ENCODE measurements at regions not wholly inside any gene's neighbourhood (a gene's known extent, or its start where the extent isn't known, plus 50 kb on each side); places are given as distances from the start of the nearest gene placed in this dataset.

- no peak for DNase-seq
Observed at GRCh38 chr18:45274026-45274425, 341.2 kb upstream of the SLC14A2 start.

DNA sequence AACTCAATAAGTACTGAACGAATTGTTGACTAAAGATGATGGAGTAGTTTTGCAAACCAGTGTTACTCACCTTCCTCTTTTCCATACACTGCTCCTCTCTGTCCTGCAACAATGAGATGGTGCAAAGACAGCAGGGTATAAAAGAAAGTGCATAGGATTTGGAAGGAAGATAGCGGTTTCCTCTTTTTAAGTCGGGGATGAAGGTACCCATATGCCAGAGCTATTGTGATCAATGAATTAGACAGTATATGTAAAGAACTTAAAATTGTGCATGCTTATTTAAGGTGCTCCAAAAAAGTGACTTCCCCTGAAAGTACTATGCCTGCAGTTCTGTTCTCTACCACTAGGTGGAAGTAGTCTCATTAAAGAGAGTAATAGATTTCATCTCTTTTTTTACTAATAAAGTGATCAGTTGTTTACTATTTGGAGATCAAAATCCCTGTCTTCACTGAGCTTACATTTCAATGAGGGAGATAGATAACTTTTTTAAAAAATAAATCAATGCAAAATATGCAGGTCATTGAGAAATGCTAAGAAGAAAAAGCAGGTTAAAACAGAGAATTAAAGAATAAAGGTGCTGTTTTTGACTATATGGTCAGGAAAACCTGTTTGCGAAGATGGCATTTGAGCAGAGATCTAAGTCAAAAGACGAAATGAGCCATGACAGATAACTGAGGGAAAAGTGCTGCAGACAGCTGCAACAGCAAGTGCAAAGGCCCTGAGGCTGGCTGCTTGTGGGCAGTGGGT, 339.7 kb upstream of the SLC14A2 start:
- DNase-seq: no peak

DNA sequence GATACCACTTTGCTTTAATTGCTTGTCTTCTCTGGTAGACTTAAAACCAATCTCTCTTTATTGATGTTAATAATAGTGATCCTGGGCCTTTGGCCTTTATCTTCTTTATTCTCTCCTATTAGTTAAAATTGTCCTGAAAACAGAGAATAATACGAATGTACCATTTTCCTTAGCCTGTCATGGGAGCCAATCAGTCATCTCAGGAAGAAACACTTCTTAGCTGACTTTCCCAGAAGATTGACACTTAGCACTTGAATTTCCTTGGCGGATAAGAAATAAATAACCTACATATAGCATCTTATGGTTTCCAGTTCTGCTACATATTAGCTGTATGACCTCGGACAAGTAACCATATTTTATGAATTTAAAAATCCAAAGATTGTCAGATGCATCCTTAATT, 338.4 kb upstream of the SLC14A2 start:
- no peak for DNase-seq

DNA sequence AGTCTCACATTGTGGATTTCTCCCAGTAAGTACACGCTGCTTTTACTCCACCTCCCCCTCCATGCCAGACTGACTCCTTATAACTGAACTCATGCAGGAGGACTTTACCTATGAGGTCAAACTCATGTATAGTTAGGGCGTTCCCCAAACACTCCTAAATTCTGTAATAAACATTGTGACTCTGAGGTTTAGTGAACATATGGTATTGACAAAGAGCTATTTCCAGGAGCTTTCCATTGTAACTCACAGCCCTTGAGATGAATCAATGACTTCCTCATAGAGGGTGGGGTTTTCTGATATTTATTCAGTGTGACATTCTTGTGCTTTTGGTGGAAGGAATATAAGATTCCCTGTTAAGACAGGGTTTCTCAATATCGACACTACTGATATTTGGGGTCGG, 337.4 kb upstream of the SLC14A2 start:
- DNase-seq: no peak

GRCh38 chr18:45280481-45281276, 334.6 kb upstream of the SLC14A2 start:
- DNase-seq: no peak

DNA sequence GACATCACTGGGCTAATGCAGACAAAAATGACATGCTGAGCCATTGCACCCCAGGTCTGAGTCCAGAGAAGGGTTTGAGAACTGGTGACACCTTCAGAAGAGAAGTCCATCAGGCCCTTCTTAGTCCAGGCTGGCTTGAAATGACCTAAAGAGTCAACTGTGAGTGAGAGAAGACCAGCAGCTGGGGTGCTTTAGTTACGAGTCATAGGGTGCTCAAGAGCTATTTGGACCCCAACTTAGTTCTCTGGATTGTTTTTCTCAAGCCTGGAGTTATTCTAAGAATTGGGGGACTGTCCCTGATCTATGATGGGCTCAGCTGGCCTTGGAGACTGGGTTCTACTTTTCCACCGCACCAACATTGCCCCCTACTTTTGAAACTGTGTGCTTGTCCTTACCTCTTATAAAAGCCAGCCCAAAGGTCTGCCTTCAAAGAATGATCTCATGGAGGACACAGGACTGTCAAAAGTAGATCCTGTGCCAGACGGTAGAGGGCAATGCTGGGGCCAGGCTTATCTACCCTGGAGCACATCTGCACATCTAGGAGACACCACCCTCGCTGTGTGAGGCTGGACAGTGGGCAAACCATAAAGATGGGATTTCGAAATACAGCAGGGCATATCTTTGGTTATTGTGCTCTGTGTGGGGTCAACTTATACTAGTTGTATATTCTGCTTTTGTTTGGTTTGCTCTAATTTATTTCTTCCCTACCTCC, 333.0 kb upstream of the SLC14A2 start:
- DNase-seq: no peak

GRCh38 chr18:45284174-45284573, 331.1 kb upstream of the SLC14A2 start:
- DNase-seq: no peak

DNA sequence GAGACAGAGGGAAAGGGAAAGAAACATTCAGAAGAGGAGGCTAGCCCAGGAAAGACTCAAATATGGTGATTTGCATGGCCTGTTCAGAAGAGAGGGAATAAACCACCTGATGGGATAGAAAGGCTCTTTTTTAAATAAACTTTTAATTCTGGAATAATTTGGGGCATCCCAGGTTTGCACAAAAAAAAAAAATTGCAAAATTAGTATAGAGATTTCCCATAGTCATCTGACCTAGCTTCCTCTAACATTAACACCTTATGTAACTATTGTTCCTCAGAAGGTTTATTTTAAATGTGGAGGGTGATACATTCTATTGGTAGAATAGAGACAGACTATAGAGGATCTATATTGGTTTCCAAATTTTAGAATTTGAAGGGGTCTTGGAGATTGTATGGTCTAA, 330.4 kb upstream of the SLC14A2 start:
- DNase-seq: no peak

DNA sequence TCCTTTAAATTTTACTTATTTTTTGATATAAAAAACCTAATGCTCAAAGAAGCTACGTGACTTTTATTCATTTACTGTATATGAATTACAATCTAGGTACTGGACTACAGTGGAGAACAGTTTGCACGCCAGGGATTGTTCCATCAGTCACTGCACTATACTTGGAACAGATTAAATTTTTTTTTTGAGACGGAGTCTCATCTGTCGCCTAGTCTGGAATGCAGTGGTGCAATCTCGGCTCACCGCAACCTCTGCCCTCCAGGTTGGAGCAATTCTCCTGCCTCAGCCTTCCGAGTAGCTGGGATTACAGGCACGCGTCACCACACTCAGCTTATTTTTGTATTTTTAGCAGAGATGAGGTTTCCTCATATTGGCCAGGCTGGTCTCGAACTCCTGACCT, 330.0 kb upstream of the SLC14A2 start:
- no peak for DNase-seq

GRCh38 chr18:45286431-45286830, 328.8 kb upstream of the SLC14A2 start:
- DNase-seq: no peak

GRCh38 chr18:45287531-45287930, 327.7 kb upstream of the SLC14A2 start:
- no peak for DNase-seq

DNA sequence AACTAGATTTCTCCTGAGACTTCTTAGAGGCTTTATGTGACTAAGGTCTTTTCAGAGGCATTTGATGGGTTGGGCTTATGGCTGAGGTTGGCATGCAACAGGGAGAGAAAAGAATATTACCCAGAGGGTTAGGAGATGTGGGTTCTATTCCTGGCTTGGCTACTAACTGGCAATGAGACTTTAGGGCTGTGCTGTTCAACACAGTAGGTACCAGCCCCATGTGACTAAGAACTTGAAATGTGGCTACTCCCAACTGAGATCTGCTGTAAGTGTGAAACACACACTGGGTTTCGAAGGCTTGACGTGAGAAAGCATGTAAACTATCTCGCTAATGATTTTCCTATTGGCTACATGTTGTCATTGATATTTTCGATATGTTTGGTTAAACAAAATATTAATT, 324.9 kb upstream of the SLC14A2 start:
- no peak for DNase-seq

GRCh38 chr18:45291621-45292615, 323.4 kb upstream of the SLC14A2 start:
- DNase-seq: peak; percentile 74

DNA sequence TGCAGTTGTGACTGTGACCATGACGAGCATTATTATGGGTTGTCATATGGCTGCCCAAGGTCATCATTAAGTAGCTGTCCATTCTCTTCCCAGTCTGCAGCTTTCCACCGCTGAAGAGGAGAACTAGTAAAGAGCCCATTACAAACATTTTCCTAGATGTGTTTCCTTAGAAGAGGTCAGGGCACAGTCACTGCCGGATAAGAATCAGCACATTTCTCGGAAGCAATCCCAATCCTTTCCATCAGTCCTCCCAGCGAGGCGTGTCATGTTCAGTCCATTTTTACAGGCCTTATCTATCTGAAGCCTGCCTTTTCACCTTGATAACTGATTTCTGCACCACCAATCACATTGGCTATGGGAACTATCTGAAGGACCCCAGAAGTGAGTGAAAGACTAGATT, 319.9 kb upstream of the SLC14A2 start:
- no peak for DNase-seq

DNA sequence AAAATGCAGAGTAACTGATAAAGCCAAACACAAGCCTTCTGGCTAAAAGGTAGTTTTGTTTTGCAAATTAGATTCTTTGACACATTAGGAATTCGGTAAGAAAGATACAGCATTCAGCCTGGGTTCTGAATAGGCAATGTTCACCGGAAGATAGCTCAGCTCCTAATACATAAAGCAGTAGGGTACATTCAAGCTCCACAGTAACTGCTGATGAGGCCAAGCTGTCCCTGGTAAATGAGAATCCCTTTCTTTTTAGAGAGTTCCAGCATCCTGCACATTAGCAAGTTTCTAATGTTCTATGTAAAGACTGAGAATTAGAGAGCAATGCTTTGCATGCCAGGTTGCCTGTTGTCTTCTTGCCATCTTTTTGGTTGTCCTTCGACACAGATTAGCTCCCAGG, 316.3 kb upstream of the SLC14A2 start:
- DNase-seq: no peak

GRCh38 chr18:45303026-45303425, 312.2 kb upstream of the SLC14A2 start:
- no peak for DNase-seq

GRCh38 chr18:45304558-45304957, 310.7 kb upstream of the SLC14A2 start:
- DNase-seq: no peak

DNA sequence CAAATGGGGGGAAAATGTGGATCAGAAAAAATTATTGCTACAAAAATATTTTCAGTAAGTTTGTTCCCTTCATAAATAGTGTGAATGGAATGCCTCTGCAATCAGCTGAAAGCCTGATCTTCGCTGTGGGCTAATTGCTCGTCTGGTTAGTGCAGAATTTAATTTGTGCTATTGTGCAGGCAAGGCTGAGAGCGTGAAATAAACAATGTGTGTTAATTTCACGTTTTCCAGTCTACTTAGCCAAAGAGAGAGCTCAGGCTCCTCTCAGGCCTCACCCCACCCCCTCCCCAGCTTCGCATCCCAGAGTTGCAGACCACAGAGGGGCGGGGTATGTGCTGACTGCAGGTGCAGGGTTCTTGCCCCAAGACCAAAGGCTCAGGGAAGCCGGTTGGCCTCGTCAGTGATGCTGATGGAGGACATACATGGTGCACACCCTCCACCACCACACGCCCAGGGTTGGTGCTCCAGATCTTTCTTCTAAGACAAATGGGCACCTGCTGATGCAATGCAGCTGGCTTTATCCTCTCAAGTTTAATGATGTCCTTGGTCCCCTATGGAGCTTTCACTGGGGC, 302.6 kb upstream of the SLC14A2 start:
- DNase-seq: no peak

GRCh38 chr18:45316127-45316526, 299.1 kb upstream of the SLC14A2 start:
- DNase-seq: no peak

DNA sequence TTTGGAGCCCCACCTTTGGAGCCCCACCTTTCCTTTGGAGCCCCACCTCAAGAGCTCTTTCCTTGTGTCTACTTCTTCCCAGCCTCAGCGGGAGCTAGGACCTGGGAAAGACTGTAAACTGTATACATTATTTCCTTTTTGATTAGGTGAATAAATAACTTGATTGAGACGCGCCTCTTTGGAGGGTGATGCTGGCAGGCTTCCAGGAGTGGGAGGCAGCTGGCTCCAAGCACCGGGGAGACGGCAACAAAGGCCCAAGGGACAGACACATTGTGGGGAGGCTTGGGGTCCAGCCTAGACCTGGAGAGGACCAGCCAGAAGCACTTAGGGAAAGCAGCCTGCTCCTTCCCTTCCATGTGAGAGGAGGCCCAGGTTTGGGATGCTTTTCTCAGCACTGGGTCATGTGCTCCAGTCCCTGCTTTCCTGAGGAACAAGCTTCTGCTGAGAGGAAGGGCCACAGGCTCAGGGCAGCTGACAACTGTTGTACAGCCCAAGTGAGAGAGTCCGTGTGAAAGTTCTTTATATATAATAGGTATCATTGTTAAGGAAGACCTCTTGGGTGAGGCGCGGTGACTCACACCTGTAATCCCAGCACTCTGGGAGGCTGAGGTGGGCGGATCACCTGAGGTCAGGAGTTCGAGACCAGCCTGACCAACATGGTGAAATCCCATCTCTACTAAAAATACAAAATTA, 297.2 kb upstream of the SLC14A2 start:
- DNase-seq: peak; percentile 52

- DNase-seq: no peak
Observed at GRCh38 chr18:45320724-45321123, 294.6 kb upstream of the SLC14A2 start.

DNA sequence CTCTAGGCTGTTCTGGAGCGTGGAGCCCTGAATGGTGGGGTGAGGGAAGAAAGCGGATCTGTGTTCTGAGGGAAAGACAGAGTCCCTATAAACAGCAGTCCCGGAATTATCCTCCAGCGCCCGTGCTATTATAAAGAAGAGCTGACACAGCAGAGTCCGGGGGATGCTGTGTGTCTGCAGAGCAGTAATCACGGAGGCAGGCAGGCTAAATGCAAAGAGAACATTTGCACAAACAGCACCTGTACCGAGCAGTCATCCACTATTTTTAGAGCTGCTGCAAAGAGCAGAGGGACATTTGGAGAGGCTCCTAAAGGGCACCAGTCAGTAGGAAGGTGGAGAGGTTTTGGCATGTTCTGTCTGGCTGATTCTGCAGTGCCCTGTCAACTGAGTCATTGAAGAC, 293.8 kb upstream of the SLC14A2 start:
- no peak for DNase-seq

Data from NCI-H1436 (cell line).